Cardiac fibroblast (primary cell): ENCODE measurements at regions not wholly inside any gene's neighbourhood (a gene's known extent, or its start where the extent isn't known, plus 50 kb on each side); places are given as distances from the start of the nearest gene placed in this dataset.
"Not testable (repeated sequence)": the region's sequence is repeated elsewhere in the genome, so short reads cannot be mapped to it uniquely, and the experiment has no call there.

ENCODE experiments used
- DNase-seq, 2 donors: peaks; one replicate each; pipeline versions ENCODE4 v3.0.0 to v3.0.0-alpha.2; 2010; ENCODE audit warnings: low read depth in 2 of 2
- H3K4me3 ChIP-seq, 2 donors: replicated peaks in 1 of 2; 1 replicate in 1 of 2; 2 replicates in 1 of 2; pipeline ENCODE4 v1.5.1; 2011; ENCODE audit warnings: low read depth in 2 of 2, low read length in 2 of 2, mild to moderate bottlenecking in 2 of 2, moderate library complexity in 1 of 2
- TF ChIP-seq, protein P1 (sequence below): IDR thresholded peaks from one replicate; pipeline ENCODE4 v1.5.1; 2011; ENCODE audit warnings: low read depth, mild to moderate bottlenecking, low read length, inconsistent platforms

DNA sequence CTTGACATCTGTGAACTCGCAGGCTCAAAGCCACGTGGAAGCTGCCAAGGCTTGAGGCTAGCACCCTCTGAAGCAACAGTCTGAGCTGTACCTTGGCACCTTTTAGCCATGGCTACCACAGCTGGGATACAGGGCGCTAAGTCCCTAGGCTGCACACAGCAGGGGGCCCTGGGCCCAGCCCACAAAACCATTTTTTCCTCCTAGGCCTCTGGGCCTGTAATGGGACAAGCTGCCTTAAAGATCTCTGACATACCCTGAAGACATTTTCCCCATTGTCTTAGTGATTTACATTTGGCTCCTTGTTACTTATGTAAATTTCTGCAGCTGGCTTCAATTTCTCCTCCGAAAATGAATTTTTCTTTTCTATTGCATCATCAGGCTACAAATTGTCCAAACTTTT lies 455.9 kb downstream of the TDRD3 start:
- H3K4me3 ChIP-seq = no peak overlapping the region
- TF ChIP-seq, protein P1, sequence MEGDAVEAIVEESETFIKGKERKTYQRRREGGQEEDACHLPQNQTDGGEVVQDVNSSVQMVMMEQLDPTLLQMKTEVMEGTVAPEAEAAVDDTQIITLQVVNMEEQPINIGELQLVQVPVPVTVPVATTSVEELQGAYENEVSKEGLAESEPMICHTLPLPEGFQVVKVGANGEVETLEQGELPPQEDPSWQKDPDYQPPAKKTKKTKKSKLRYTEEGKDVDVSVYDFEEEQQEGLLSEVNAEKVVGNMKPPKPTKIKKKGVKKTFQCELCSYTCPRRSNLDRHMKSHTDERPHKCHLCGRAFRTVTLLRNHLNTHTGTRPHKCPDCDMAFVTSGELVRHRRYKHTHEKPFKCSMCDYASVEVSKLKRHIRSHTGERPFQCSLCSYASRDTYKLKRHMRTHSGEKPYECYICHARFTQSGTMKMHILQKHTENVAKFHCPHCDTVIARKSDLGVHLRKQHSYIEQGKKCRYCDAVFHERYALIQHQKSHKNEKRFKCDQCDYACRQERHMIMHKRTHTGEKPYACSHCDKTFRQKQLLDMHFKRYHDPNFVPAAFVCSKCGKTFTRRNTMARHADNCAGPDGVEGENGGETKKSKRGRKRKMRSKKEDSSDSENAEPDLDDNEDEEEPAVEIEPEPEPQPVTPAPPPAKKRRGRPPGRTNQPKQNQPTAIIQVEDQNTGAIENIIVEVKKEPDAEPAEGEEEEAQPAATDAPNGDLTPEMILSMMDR = no peak
- DNase-seq = no peak

DNA sequence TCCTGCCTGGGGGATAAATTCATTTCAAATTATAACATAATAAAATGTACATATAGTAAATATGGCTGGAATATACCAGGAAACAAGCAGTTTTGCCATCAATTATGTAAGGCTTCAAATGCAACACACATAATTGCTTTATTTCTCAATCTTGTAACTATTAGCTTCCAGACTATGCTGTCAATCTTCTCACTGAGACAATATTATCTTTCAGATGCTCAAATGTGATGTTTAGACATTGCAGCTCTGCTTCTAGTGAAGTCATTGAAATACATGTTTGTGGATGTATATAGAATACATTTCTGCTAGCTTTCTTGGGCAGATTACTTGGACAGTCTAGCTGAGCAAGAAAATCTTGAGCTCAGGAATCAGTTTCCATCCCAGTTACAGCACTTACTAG lies 454.4 kb downstream of the TDRD3 start:
- TF ChIP-seq, protein P1 = no peak
- no peak overlapping the region for H3K4me3 ChIP-seq
- no peak for DNase-seq

DNA sequence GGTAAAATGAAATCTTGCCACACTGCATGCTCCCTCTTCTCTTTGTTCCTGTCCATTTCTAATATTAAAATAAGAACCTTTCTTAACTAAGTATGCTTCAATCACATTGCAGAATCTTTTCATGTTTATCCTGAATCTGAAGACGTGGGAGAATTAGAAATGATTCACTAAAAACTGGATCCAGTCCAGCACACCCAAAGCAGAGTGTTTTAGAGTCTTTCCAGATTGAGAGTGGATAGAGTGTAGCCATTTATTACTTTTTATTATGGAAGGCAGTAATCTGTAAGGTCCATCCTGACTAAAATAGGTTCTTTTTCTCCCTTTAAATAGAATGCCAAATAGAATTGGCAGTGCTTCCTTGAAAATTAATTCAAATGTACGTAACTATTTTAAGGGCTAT lies 453.5 kb downstream of the TDRD3 start:
- no peak for DNase-seq

DNA sequence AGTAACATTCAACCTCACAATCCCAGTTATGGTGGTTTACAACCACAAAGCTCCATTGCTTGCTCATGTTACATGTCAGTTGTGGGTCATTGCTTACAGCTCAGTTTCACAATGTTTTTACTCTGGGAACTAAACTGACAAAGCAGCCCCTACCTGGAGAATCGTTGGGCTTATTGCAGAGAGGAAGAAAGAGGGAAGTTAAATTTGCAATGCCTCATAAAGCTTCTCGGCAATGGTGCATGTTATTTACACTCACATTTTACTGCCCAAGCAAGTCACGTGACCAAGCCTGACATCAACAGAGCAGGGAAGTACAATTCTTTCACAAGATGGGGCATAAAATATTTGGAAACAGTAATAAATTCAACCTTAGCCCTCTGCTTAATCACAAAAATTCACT lies 441.6 kb downstream of the TDRD3 start:
- TF ChIP-seq, protein P1 = no peak
- no peak for DNase-seq
- no peak overlapping the region for H3K4me3 ChIP-seq

More for the DNA sequence above, 453.5 kb downstream of the TDRD3 start:
- no peak overlapping the region for H3K4me3 ChIP-seq
- TF ChIP-seq, protein P1 = no peak

DNA sequence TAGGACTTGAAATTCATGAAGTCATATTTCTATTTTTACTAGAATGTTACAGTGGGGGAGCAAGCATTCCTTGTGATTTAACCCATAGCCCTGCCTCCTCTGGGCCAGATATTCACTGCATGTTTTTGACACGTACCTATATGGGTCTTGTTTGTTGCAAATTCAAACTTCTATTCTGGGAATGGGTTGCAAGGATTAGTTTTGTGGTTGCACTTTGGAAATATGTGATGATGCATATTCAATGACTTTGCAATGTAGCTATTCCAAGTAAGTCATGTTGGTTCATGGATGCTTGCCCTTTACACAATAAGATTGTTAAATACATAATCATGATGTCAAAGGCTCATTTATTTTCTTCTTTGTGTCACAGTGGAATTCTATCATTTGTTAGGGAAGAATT lies 440.8 kb downstream of the TDRD3 start:
- TF ChIP-seq, protein P1 = no peak
- H3K4me3 ChIP-seq = no peak overlapping the region
- peak in 1 of 2 donors; percentile 23 for DNase-seq

DNA sequence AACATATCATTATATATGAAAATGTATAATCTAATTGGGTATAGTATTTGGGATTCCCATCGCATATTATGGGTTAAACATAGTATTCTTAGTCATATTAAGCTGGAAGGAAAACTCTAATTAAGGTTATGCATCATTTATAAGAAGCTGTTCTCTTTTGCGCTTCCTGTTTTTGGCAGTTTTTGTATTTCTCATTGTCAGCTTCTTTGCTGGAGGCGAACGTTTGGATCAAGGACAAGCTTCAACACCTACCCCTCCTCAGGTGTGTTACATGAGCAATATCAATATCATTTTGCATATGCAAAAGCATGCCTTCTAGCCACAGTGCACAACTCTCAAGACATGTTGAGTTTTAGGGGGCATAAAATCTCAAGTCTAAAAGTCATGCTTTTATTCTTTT lies 439.8 kb downstream of the TDRD3 start:
- H3K4me3 ChIP-seq = no peak overlapping the region
- no peak for DNase-seq
- TF ChIP-seq, protein P1 = no peak

DNA sequence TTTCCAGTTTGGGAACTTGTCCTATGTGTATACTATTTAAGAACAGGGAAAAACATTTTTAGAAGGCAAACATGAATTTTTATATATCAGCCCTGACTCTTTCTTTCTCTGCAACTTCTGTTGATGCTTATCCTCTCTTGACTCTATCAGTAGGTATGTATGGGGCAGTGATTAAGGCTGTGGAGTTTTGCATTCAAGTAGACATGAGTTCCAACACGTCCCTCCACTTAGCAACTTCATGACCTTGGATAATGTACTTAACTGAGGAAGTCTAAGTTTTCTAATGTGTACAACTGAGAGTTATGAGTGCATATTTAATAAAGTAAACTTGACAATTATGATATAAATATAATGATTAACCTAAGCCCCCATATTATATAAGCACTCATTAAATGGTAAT lies 414.6 kb downstream of the TDRD3 start:
- TF ChIP-seq, protein P1 = no peak
- DNase-seq = no peak
- no peak overlapping the region for H3K4me3 ChIP-seq

DNA sequence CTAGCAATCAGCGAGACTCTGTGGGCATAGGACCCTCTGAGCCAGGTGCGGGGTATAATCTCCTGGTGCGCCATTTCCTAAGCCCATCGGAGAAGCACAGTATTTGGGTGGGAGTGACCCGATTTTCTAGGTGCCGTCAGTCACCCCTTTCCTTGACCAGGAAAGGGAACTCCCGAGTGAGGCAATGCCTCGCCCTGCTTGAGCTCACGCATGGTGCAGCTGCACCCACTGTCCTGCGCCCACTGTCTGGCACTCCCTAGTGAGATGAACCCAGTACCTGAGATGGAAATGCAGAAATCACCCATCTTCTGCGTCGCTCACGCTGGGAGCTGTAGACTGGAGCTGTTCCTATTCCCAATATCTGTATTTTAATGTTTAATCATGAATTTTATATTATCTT lies 408.6 kb downstream of the TDRD3 start:
- not testable (repeated sequence) for DNase-seq

More for the DNA sequence above, 408.6 kb downstream of the TDRD3 start:
- H3K4me3 ChIP-seq = not testable (repeated sequence)
